Prostate gland (tissue), 2 donors: ENCODE measurements at regions not wholly inside any gene's neighbourhood (a gene's known extent, or its start where the extent isn't known, plus 50 kb on each side); places are given as distances from the start of the nearest gene placed in this dataset.

Source experiments
- CTCF ChIP-seq, 4 experiments: fragments of 200-600 bp in 2 of 4; fragments of 450-650 bp in 2 of 4; sonication (generic) in 2 of 4; IDR thresholded peaks; 1 replicate in 3 of 4; 2 replicates in 1 of 4; pipeline ENCODE4 v1.5.1; 2016 to 2019; ENCODE audit warnings: antibody characterized with exemption in 4 of 4, mild to moderate bottlenecking in 2 of 4, moderate library complexity in 2 of 4
- POLR2A ChIP-seq: fragments of 450-650 bp; IDR thresholded peaks from one replicate; pipeline ENCODE4 v1.6.1; 2016; ENCODE audit warnings: antibody characterized with exemption, mild to moderate bottlenecking

- TF ChIP-seq POLR2A (no peak), CTCF (IDR thresholded peaks at IDR 0.05) (no peak)
Observed at GRCh38 chr7:26928703-26929347, 64.4 kb upstream of the SKAP2 start.
